B cell (primary cell): ENCODE measurements at regions not wholly inside any gene's neighbourhood (a gene's known extent, or its start where the extent isn't known, plus 50 kb on each side); places are given as distances from the start of the nearest gene placed in this dataset.

Experiments
- EZH2 ChIP-seq: IDR thresholded peaks from 2 replicates; pipeline ENCODE4 v1.6.1; 2012; ENCODE audit warnings: borderline replicate concordance, low read depth, mild to moderate bottlenecking, moderate library complexity, low read length; ENCODE audit not compliant: insufficient read depth, poor library complexity, severe bottlenecking
- TF ChIP-seq, protein P1 (sequence below): fragments of 200-600 bp; IDR thresholded peaks from one replicate; pipeline ENCODE4 v1.8.0; 2022; ENCODE audit warnings: antibody characterized with exemption, mild to moderate bottlenecking

DNA sequence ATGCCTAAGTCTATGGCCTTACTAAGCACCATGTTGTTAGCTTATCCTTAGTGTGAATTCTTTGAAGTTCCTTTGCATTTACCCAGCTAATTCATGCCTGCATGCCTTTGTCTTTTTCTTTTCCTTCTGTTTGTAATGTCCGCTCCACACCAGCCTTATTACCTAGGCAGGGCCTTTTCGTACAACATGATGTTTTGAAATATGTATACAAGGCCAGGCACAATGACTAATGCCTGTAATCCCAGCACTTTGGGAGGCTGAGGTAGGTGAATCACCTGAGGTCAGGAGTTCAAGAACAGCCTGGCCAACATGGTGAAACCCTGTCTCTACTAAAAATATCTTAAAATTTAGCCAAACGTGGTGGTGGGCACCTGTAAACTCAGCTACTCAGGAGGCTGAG is 1636.5 kb upstream of the SEL1L start:
- TF ChIP-seq, protein P1, sequence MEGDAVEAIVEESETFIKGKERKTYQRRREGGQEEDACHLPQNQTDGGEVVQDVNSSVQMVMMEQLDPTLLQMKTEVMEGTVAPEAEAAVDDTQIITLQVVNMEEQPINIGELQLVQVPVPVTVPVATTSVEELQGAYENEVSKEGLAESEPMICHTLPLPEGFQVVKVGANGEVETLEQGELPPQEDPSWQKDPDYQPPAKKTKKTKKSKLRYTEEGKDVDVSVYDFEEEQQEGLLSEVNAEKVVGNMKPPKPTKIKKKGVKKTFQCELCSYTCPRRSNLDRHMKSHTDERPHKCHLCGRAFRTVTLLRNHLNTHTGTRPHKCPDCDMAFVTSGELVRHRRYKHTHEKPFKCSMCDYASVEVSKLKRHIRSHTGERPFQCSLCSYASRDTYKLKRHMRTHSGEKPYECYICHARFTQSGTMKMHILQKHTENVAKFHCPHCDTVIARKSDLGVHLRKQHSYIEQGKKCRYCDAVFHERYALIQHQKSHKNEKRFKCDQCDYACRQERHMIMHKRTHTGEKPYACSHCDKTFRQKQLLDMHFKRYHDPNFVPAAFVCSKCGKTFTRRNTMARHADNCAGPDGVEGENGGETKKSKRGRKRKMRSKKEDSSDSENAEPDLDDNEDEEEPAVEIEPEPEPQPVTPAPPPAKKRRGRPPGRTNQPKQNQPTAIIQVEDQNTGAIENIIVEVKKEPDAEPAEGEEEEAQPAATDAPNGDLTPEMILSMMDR, result no peak
- TF ChIP-seq EZH2, result no peak
